ENCODE measurements at regions not wholly inside any gene's neighbourhood (a gene's known extent, or its start where the extent isn't known, plus 50 kb on each side); places are given as distances from the start of the nearest gene placed in this dataset.

GRCh38 chr4:60432911-60433310 is 767.2 kb upstream of the ADGRL3 start:
- TF ChIP-seq GATA2 (IDR thresholded peaks at IDR 0.05; ENCODE audit: low read depth, low read length) = no peak
- no peak for TF ChIP-seq GATA3 (IDR thresholded peaks at IDR 0.05; ENCODE audit: low read depth, low read length)
